Loucy (cell line): ENCODE measurements at regions not wholly inside any gene's neighbourhood (a gene's known extent, or its start where the extent isn't known, plus 50 kb on each side); places are given as distances from the start of the nearest gene placed in this dataset.

Experiments used
- CTCF ChIP-seq: fragments of 200-600 bp; sonication (generic); conservative IDR thresholded peaks from 2 replicates; pipeline ENCODE4 v1.5.1; 2014; ENCODE audit warnings: mild to moderate bottlenecking, antibody characterized with exemption, low read length
- EZH2phosphoT487 ChIP-seq: fragments of 200-600 bp; IDR thresholded peaks from 2 replicates; pipeline ENCODE4 v1.6.1; 2018; ENCODE audit warnings: antibody characterized with exemption, mild to moderate bottlenecking, moderate library complexity, borderline replicate concordance

GRCh38 chr6:94227741-94228140 is 808.4 kb upstream of the EPHA7 start:
- TF ChIP-seq CTCF: no peak
- TF ChIP-seq EZH2phosphoT487: no peak
